ENCODE measurements at regions not wholly inside any gene's neighbourhood (a gene's known extent, or its start where the extent isn't known, plus 50 kb on each side); places are given as distances from the start of the nearest gene placed in this dataset.

DNA sequence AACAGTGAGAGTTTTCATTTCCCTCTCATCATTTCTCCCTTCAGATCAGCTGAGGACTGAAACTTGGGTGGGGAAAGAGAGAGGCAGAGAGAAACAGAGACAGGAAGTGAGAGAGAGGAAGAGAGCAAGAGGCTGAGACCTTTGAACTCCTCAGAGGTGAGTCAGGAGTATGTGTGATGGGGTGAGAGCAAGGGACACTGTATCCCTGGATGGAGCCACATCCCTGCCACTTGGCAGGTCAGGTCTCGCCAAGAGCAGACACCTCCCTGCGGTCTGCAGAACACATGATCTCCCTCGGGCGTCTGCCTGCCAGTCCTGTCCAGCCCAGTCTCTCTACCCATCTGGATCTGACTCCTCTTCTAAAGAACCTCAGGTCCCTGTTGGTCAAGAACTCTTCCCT, 62.7 kb upstream of the SYNDIG1 start:
- no peak for DNase-seq
- H3K27me3 ChIP-seq, result no peaks in the 10 kb centered on the region
- H3K9me3 ChIP-seq, result no peaks in the 10 kb centered on the region
- H3K4me1 ChIP-seq, result peaks cover 0 to 4% (median 1%) of the 10 kb centered on the region in 4 donors
- no peak for TF ChIP-seq POLR2A (IDR thresholded peaks at IDR 0.05)
- no peak for TF ChIP-seq EP300 (IDR thresholded peaks at IDR 0.05)
- no peak for TF ChIP-seq POLR2AphosphoS5 (IDR thresholded peaks at IDR 0.05)
- TF ChIP-seq, protein P1, sequence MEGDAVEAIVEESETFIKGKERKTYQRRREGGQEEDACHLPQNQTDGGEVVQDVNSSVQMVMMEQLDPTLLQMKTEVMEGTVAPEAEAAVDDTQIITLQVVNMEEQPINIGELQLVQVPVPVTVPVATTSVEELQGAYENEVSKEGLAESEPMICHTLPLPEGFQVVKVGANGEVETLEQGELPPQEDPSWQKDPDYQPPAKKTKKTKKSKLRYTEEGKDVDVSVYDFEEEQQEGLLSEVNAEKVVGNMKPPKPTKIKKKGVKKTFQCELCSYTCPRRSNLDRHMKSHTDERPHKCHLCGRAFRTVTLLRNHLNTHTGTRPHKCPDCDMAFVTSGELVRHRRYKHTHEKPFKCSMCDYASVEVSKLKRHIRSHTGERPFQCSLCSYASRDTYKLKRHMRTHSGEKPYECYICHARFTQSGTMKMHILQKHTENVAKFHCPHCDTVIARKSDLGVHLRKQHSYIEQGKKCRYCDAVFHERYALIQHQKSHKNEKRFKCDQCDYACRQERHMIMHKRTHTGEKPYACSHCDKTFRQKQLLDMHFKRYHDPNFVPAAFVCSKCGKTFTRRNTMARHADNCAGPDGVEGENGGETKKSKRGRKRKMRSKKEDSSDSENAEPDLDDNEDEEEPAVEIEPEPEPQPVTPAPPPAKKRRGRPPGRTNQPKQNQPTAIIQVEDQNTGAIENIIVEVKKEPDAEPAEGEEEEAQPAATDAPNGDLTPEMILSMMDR (IDR thresholded peaks at IDR 0.05), result no peak
- no peak overlapping the region for H3K4me3 ChIP-seq
- ATAC-seq (ENCODE audit: low FRiP score in 2 of 2), result no peak
- 47 to 58% methylated on average over 4 of the region's 4 CpGs for WGBS, 2 donors
- no peak overlapping the region for H3K27ac ChIP-seq
- no peaks in the 10 kb centered on the region for H3K36me3 ChIP-seq

DNA sequence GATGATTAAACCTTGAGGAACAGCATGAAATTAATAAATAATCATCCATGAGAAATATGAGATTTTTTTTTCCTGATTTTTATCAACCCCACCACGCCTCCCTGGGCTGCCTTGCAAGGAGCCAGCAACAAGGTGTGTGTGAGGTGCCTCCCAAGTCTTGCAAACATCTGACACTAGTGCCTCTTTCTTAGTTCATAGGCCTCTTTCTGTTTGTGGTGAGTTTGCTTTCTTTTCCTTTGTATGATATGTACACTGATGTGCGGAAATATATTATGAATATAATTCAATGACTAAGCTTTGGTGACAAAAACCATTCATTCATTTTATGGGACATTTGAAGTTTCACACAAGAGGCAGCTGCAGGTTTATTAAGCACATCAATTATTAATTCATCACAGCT, 63.2 kb upstream of the SYNDIG1 start:
- Histone ChIP-seq H3K36me3 (no peaks in the 10 kb centered on the region), H3K27me3 (no peaks in the 10 kb centered on the region), H3K4me1 (peaks cover 0 to 4% (median 1%) of the 10 kb centered on the region in 4 donors), H3K4me3 (no peak overlapping the region), H3K9me3 (no peaks in the 10 kb centered on the region), H3K27ac (no peak overlapping the region)
- no peak for TF ChIP-seq EP300 (IDR thresholded peaks at IDR 0.05)
- no peak for TF ChIP-seq POLR2A (IDR thresholded peaks at IDR 0.05)
- TF ChIP-seq, protein P1 (IDR thresholded peaks at IDR 0.05), result no peak
- no peak for TF ChIP-seq POLR2AphosphoS5 (IDR thresholded peaks at IDR 0.05)
- ATAC-seq (ENCODE audit: low FRiP score in 2 of 2) (no peak), DNase-seq (no peak)
- 61 to 87% methylated on average over 2 of the region's 2 CpGs for WGBS, 2 donors

DNA sequence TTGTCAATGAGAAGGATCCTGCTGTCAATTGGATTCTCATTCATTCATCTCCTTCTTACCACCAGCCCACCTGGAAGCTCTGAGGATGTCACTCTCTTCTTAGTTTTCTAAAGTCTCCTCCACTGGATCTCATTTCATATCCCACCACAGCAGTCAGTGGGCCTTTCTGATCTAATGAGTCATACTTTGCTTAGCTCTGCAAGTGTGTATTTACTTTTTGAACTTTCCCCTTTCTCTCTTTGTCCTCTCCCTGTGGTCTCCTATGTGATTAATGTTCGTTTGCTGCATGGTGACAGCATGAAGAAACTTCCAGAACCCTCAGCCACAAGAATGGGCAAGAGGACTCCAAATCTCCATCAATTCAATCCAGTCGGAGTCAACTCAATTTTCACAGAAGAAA, 63.6 kb upstream of the SYNDIG1 start:
- H3K4me3 ChIP-seq, result no peak overlapping the region
- 70 to 84% methylated on average over 2 of the region's 2 CpGs for WGBS, 2 donors
- DNase-seq (no peak), ATAC-seq (ENCODE audit: low FRiP score in 2 of 2) (no peak)
- H3K9me3 ChIP-seq, result no peaks in the 10 kb centered on the region
- H3K27ac ChIP-seq, result no peak overlapping the region
- peaks cover 0 to 4% (median 1%) of the 10 kb centered on the region in 4 donors for H3K4me1 ChIP-seq
- no peaks in the 10 kb centered on the region for H3K27me3 ChIP-seq
- TF ChIP-seq POLR2AphosphoS5 (IDR thresholded peaks at IDR 0.05), result no peak
- no peak for TF ChIP-seq POLR2A (IDR thresholded peaks at IDR 0.05)
- no peak for TF ChIP-seq EP300 (IDR thresholded peaks at IDR 0.05)
- TF ChIP-seq, protein P1 (IDR thresholded peaks at IDR 0.05), result no peak
- H3K36me3 ChIP-seq, result no peaks in the 10 kb centered on the region

DNA sequence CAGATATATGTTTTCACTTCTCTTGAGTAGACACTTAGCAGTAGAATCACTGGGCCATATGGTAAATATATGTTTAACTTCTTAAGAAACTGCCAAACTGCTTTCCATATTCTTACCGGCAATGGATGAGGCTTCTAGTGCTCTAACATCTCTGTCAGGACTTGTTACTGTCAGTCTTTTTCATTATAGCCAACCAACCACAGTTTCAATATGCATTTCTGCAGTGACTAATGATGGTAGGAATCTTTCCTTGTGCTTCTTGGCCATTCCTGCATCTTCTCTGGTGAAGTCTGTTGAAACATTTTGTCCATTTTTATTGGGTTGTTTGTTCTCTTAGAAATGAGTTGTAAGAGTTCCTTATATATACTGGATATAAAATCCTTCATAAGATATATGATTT, 66.0 kb upstream of the SYNDIG1 start:
- DNase-seq (no peak), ATAC-seq (ENCODE audit: low FRiP score in 2 of 2) (no peak)
- 75 to 88% methylated on average over 1 of the region's 1 CpG for WGBS, 2 donors
- H3K9me3 ChIP-seq, result no peaks in the 10 kb centered on the region
- no peak for TF ChIP-seq POLR2A (IDR thresholded peaks at IDR 0.05)
- TF ChIP-seq POLR2AphosphoS5 (IDR thresholded peaks at IDR 0.05), result no peak
- TF ChIP-seq, protein P1 (IDR thresholded peaks at IDR 0.05), result no peak
- peaks cover 0 to 4% (median 1%) of the 10 kb centered on the region in 4 donors for H3K4me1 ChIP-seq
- no peaks in the 10 kb centered on the region for H3K36me3 ChIP-seq
- H3K4me3 ChIP-seq, result no peak overlapping the region
- no peak overlapping the region for H3K27ac ChIP-seq
- no peaks in the 10 kb centered on the region for H3K27me3 ChIP-seq

DNA sequence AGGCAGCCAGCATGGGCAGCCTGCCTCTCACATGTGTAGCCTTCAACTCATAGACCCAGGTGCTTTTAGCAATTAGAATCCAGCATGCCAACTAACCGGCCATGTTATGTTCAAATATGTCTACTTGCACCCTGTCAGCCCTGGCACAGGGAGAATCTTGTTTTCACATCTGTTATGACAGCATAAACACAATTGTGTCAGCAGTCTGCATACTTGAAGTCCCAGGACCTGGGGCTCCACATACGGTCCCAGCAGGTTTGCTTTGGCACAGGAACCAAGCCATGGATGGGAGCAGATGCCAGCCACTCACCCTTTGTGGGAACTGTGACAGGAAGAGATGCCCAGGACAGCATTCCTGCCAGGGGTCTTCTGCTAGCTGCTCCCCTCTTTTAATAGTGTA, 67.2 kb upstream of the SYNDIG1 start:
- no peak overlapping the region for H3K4me3 ChIP-seq
- TF ChIP-seq POLR2AphosphoS5 (IDR thresholded peaks at IDR 0.05) (no peak), POLR2A (IDR thresholded peaks at IDR 0.05) (no peak), EP300 (IDR thresholded peaks at IDR 0.05) (no peak)
- TF ChIP-seq, protein P1 (IDR thresholded peaks at IDR 0.05), result no peak
- no peaks in the 10 kb centered on the region for H3K9me3 ChIP-seq
- 67 to 90% methylated on average over 1 to 2 of the region's 2 CpGs for WGBS, 2 donors
- no peak for DNase-seq
- peaks cover 0 to 4% (median under 1%) of the 10 kb centered on the region in 4 donors for H3K4me1 ChIP-seq
- ATAC-seq (ENCODE audit: low FRiP score in 2 of 2), result no peak
- no peak overlapping the region for H3K27ac ChIP-seq
- no peaks in the 10 kb centered on the region for H3K36me3 ChIP-seq
- H3K27me3 ChIP-seq, result no peaks in the 10 kb centered on the region

Data from upper lobe of left lung (tissue), 6 donors.